H9 (cell line): ENCODE measurements at regions not wholly inside any gene's neighbourhood (a gene's known extent, or its start where the extent isn't known, plus 50 kb on each side); places are given as distances from the start of the nearest gene placed in this dataset.

Source experiments
- DNase-seq: peaks from one replicate; pipeline ENCODE4 v3.0.0-alpha.2; 2017
- H2AFZ ChIP-seq: one replicate; pipeline ENCODE4 v1.6.1; 2013; ENCODE audit warnings: mild to moderate bottlenecking, low read length, control low read depth, moderate library complexity
- H2AK5ac ChIP-seq: 2 replicates; pipeline ENCODE4 v1.6.1; 2013; ENCODE audit warnings: low read length, control low read depth, mixed read lengths; ENCODE audit not compliant: insufficient read length
- H2BK120ac ChIP-seq: one replicate; pipeline ENCODE4 v1.6.1; 2013; ENCODE audit warnings: low read depth, mild to moderate bottlenecking, low read length, control low read depth, inconsistent platforms; ENCODE audit not compliant: poor library complexity, severe bottlenecking
- H2BK12ac ChIP-seq: 2 replicates; pipeline ENCODE4 v1.6.1; 2013; ENCODE audit warnings: low read length, control low read depth, mixed read lengths, low read depth; ENCODE audit not compliant: insufficient read length
- H2BK15ac ChIP-seq: 2 replicates; pipeline ENCODE4 v1.6.1; 2013; ENCODE audit warnings: low read depth, low read length, control low read depth
- H2BK20ac ChIP-seq: one replicate; pipeline ENCODE4 v1.6.1; 2013; ENCODE audit warnings: low read depth, mild to moderate bottlenecking, low read length, control low read depth, inconsistent platforms; ENCODE audit not compliant: poor library complexity, severe bottlenecking
- H2BK5ac ChIP-seq: 2 replicates; pipeline ENCODE4 v1.6.1; 2013; ENCODE audit warnings: low read length, control low read depth, mixed read lengths; ENCODE audit not compliant: insufficient read length
- H3K14ac ChIP-seq: 2 replicates; pipeline ENCODE4 v1.6.1; 2013; ENCODE audit warnings: low read length, control low read depth; ENCODE audit not compliant: insufficient read depth
- H3K18ac ChIP-seq: 2 replicates; pipeline ENCODE4 v1.6.1; 2013; ENCODE audit warnings: low read depth, mild to moderate bottlenecking, mixed read lengths, low read length, control low read depth; ENCODE audit not compliant: insufficient read length
- H3K23ac ChIP-seq: 2 replicates; pipeline ENCODE4 v1.6.1; 2013; ENCODE audit warnings: low read length, control low read depth, mixed read lengths, low read depth; ENCODE audit not compliant: insufficient read length
- H3K23me2 ChIP-seq: 2 replicates; pipeline ENCODE4 v1.6.1; 2013; ENCODE audit warnings: low read depth, mild to moderate bottlenecking, mixed read lengths, low read length, control low read depth; ENCODE audit not compliant: insufficient read length, poor library complexity, severe bottlenecking
- H3K27ac ChIP-seq: 2 replicates; pipeline ENCODE4 v1.5.1; 2013; ENCODE audit warnings: low read length, control low read depth, mixed read lengths, low read depth; ENCODE audit not compliant: insufficient read length
- H3K27me3 ChIP-seq: 2 replicates; pipeline ENCODE4 v1.6.1; 2013; ENCODE audit warnings: low read length, control low read depth, inconsistent platforms; ENCODE audit not compliant: insufficient read depth
- H3K4ac ChIP-seq: 2 replicates; pipeline ENCODE4 v1.6.1; 2013; ENCODE audit warnings: low read depth, mild to moderate bottlenecking, control low read depth, inconsistent platforms, low read length, moderate library complexity
- H3K4me1 ChIP-seq: 2 replicates; pipeline ENCODE4 v1.6.1; 2013; ENCODE audit warnings: low read length, control low read depth, inconsistent platforms; ENCODE audit not compliant: insufficient read depth
- H3K4me2 ChIP-seq: 2 replicates; pipeline ENCODE4 v1.6.1; 2013; ENCODE audit warnings: low read length, control low read depth, mixed read lengths; ENCODE audit not compliant: insufficient read length, insufficient read depth
- H3K56ac ChIP-seq: 2 replicates; pipeline ENCODE4 v1.6.1; 2013; ENCODE audit warnings: low read depth, mild to moderate bottlenecking, mixed read lengths, low read length, control low read depth; ENCODE audit not compliant: insufficient read length
- H3K79me1 ChIP-seq: 2 replicates; pipeline ENCODE4 v1.6.1; 2013; ENCODE audit warnings: low read depth, mild to moderate bottlenecking, moderate library complexity, low read length, control low read depth, inconsistent platforms; ENCODE audit not compliant: insufficient read depth, poor library complexity, severe bottlenecking
- H3K79me2 ChIP-seq: 2 replicates; pipeline ENCODE4 v1.6.1; 2013; ENCODE audit warnings: low read length, control low read depth, inconsistent platforms; ENCODE audit not compliant: insufficient read depth
- H3K9ac ChIP-seq: 2 replicates; pipeline ENCODE4 v1.6.1; 2013; ENCODE audit warnings: low read length, control low read depth, mixed read lengths; ENCODE audit not compliant: insufficient read length; ENCODE audit errors: extremely low read depth
- H3K9me3 ChIP-seq: one replicate; pipeline ENCODE4 v1.6.1; 2013; ENCODE audit warnings: low read depth, low read length, inconsistent platforms; ENCODE audit not compliant: control insufficient read depth
- H3T11ph ChIP-seq: one replicate; pipeline ENCODE4 v1.6.1; 2013; ENCODE audit warnings: mild to moderate bottlenecking, low read length, control low read depth, inconsistent platforms
- H4K20me1 ChIP-seq: one replicate; pipeline ENCODE4 v1.6.1; 2013; ENCODE audit not compliant: control insufficient read depth, insufficient read length, insufficient read depth
- H4K5ac ChIP-seq: 2 replicates; pipeline ENCODE4 v1.6.1; 2013; ENCODE audit warnings: low read depth, mild to moderate bottlenecking, mixed read lengths, low read length, control low read depth; ENCODE audit not compliant: insufficient read length
- H4K8ac ChIP-seq: replicated peaks from 2 replicates; pipeline ENCODE4 v1.6.1; 2013; ENCODE audit warnings: low read length, control low read depth, mixed read lengths, low read depth; ENCODE audit not compliant: insufficient read length
- H4K91ac ChIP-seq: 2 replicates; pipeline ENCODE4 v1.6.1; 2013; ENCODE audit warnings: low read depth, mild to moderate bottlenecking, moderate library complexity, mixed read lengths, low read length, control low read depth; ENCODE audit not compliant: insufficient read length
- H3K27ac Mint-ChIP-seq, 3 experiments: 2 replicates in 2 of 3; 3 replicates in 1 of 3; pipeline ENCODE4 v1.8.0; 2020 to 2021; ENCODE audit warnings: mixed read lengths in 3 of 3, mild to moderate bottlenecking in 1 of 3, moderate library complexity in 1 of 3
- H3K27me3 Mint-ChIP-seq: 2 replicates; pipeline ENCODE4 v1.8.0; 2021; ENCODE audit warnings: low read depth, mild to moderate bottlenecking, moderate library complexity, mixed read lengths
- H3K36me3 Mint-ChIP-seq, 3 experiments: 2 replicates in 2 of 3; 3 replicates in 1 of 3; pipeline ENCODE4 v1.8.0; 2020 to 2021; ENCODE audit warnings: low read depth in 3 of 3, mixed read lengths in 3 of 3; ENCODE audit not compliant: insufficient read depth in 1 of 3
- H3K4me1 Mint-ChIP-seq, 2 experiments: 2 replicates each; pipeline ENCODE4 v1.8.0; 2020; ENCODE audit warnings: mixed read lengths in 2 of 2
- H3K4me3 Mint-ChIP-seq, 2 experiments: 2 replicates in 1 of 2; 3 replicates in 1 of 2; pipeline ENCODE4 v1.8.0; 2020 to 2021; ENCODE audit warnings: mild to moderate bottlenecking in 2 of 2, mixed read lengths in 2 of 2, moderate library complexity in 1 of 2
- H3K9me3 Mint-ChIP-seq, 2 experiments: 2 replicates in 1 of 2; 3 replicates in 1 of 2; pipeline ENCODE4 v1.8.0; 2020; ENCODE audit warnings: mild to moderate bottlenecking in 2 of 2, mixed read lengths in 2 of 2, moderate library complexity in 1 of 2
- WGBS: extraction: QIAGEN DNeasy Blood & Tissue Kit; methylation state at CpG from one replicate; pipeline ENCODE4 v1.1.7; 2013; ENCODE audit warnings: missing lambda C conversion rate, low lambda C conversion rate, mixed read lengths; ENCODE audit not compliant: insufficient read length; ENCODE audit errors: extremely low coverage; 5-methylcytosine and 5-hydroxymethylcytosine counted together
- TF ChIP-seq, protein P1 (sequence below): fragments of 200-600 bp; sonication (generic); conservative IDR thresholded peaks from 3 replicates; pipeline ENCODE4 v1.8.0; 2021; ENCODE audit warnings: antibody characterized with exemption, mild to moderate bottlenecking

DNA sequence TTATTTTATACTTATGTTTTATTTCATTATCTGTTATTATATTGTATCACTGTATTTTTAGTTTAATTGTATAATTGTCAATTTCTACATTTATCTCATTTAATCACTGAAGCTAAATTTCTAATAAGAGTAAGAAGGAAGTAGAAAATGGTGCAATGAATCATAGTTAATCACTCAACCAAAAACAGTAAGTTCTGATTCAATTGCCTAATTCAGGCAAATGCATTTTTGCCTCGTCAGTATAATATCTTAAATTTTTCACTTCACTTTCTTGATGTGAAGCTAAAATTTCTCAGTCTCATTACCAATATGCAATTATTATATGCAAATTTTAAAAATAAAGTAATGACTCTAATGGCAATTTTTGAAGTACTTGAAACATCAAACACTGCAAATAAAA is 340.5 kb upstream of the USP15 start:
- Histone ChIP-seq H4K20me1 (no peaks in the 10 kb centered on the region), H3K4ac (no peak overlapping the region), H2BK15ac (no peak overlapping the region), H3K9me3 (no peaks in the 10 kb centered on the region), H3K14ac (no peak overlapping the region), H3K9ac (no peak overlapping the region), H4K5ac (no peak overlapping the region), H3K27me3 (no peaks in the 10 kb centered on the region), H4K91ac (no peak overlapping the region), H3K23ac (no peak overlapping the region), H3K79me1 (no peaks in the 10 kb centered on the region), H4K8ac (no peak overlapping the region), H2BK12ac (no peak overlapping the region), H2AFZ (no peak overlapping the region), H2AK5ac (no peak overlapping the region), H3K23me2 (no peaks in the 10 kb centered on the region), H3K79me2 (no peaks in the 10 kb centered on the region), H2BK120ac (no peak overlapping the region), H3K4me2 (no peak overlapping the region), H3T11ph (no peak overlapping the region), H2BK20ac (no peak overlapping the region), H3K56ac (no peak overlapping the region), H3K27ac (no peak overlapping the region), H2BK5ac (no peak overlapping the region), H3K18ac (no peak overlapping the region), H3K4me1 (no peaks in the 10 kb centered on the region; the same call in 1 of the 2 replicates)
- peaks cover 3 to 7% of the 10 kb centered on the region in 2 experiments for H3K4me1 Mint-ChIP-seq
- no peak overlapping the region for H3K4me3 Mint-ChIP-seq
- no peaks in the 10 kb centered on the region; the same call in 1 of the 2 replicates for H3K27me3 Mint-ChIP-seq
- no peak overlapping the region for H3K27ac Mint-ChIP-seq
- WGBS, result no CpG with 5 or more reads among the region's 1 CpG
- H3K9me3 Mint-ChIP-seq, result peaks cover 0 to 4% of the 10 kb centered on the region in 2 experiments; a peak in 2 of 5 replicates
- TF ChIP-seq, protein P1, sequence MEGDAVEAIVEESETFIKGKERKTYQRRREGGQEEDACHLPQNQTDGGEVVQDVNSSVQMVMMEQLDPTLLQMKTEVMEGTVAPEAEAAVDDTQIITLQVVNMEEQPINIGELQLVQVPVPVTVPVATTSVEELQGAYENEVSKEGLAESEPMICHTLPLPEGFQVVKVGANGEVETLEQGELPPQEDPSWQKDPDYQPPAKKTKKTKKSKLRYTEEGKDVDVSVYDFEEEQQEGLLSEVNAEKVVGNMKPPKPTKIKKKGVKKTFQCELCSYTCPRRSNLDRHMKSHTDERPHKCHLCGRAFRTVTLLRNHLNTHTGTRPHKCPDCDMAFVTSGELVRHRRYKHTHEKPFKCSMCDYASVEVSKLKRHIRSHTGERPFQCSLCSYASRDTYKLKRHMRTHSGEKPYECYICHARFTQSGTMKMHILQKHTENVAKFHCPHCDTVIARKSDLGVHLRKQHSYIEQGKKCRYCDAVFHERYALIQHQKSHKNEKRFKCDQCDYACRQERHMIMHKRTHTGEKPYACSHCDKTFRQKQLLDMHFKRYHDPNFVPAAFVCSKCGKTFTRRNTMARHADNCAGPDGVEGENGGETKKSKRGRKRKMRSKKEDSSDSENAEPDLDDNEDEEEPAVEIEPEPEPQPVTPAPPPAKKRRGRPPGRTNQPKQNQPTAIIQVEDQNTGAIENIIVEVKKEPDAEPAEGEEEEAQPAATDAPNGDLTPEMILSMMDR, result no peak
- DNase-seq, result no peak
- no peaks in the 10 kb centered on the region for H3K36me3 Mint-ChIP-seq
